ENCODE measurements at regions not wholly inside any gene's neighbourhood (a gene's known extent, or its start where the extent isn't known, plus 50 kb on each side); places are given as distances from the start of the nearest gene placed in this dataset.
"Not testable (repeated sequence)": the region's sequence is repeated elsewhere in the genome, so short reads cannot be mapped to it uniquely, and the experiment has no call there.

DNA sequence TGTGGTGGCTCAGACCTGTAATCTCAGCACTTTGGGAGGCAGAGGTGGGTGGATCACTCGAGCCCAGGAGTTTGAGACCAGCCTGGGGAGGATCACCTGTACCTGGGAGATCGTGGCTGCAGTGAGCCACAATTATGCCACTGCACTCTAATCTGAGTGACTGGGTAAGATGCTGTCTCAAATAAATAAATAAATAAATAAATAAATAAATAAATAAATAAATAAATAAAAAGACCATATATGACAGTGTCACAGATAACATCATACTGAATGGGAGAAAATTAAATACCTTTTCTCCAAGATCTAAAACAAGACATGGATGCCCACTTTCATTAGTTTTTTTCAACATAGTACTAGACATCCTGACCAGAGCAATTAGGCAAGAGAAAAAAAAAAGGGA, 182.8 kb downstream of the FAM47A start (continued):
- no peak for TF ChIP-seq ZNF8 (CRISPR knock-in tag; IDR thresholded peaks at IDR 0.05)

DNA sequence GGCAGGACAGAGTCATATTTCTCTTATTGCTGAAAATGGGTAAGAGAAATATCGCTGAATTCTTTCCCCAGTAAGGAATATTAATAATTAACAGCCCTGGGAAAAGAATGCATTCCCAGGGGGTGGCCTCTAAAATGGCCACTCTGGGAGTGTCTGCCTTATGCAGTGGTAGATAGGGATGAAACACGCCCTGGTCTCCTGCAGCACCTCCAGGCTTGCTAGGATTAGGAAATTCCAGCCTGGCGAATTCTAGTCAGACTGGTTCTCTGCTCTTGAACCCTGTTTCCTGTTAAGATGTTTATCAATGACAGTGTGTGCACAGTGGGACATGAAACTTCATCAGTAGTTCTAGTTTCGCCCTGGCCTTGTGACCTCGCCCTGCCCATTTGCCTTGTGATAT, 205.9 kb downstream of the FAM47A start:
- not testable (repeated sequence) for ATAC-seq

DNA sequence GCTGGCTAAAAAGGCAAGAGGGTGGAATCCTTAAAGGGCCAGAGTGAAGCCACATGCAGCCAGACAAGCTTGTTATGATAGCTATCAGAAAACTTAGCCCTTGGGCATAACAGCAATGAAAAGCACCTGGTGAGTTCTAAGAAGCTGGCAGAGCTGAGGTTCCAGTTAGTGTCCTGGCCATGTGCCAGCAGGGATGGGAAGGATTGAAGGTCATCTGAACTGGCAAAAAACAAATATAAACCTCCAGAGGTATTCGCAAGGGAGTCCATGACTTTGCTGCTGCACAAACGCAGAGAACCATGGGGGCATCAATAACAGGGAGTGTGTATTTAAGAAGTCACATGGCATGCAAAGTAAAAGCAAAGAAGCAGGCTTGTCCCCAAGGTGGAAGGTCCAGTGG, 208.9 kb downstream of the FAM47A start:
- ATAC-seq: no peak
- TF ChIP-seq ZFP3 (CRISPR knock-in tag; IDR thresholded peaks at IDR 0.05) (no peak), SNAI2 (CRISPR knock-in tag; IDR thresholded peaks at IDR 0.05) (no peak), ZFP30 (CRISPR knock-in tag; IDR thresholded peaks at IDR 0.05) (no peak), OSR1 (CRISPR knock-in tag; IDR thresholded peaks at IDR 0.05) (no peak), RARB (CRISPR knock-in tag; IDR thresholded peaks at IDR 0.05) (no peak), PPARA (CRISPR knock-in tag; IDR thresholded peaks at IDR 0.05; ENCODE audit: borderline replicate concordance) (no peak), ISL1 (CRISPR knock-in tag; IDR thresholded peaks at IDR 0.05) (no peak), ZNF565 (CRISPR knock-in tag; conservative IDR thresholded peaks at IDR 0.05; ENCODE audit: low read depth) (no peak), ZNF70 (CRISPR knock-in tag; IDR thresholded peaks at IDR 0.05) (no peak), BACH2 (CRISPR knock-in tag; IDR thresholded peaks at IDR 0.05; ENCODE audit: borderline replicate concordance) (no peak), TCF4 (CRISPR knock-in tag; IDR thresholded peaks at IDR 0.05; ENCODE audit: borderline replicate concordance) (no peak)
- TF ChIP-seq, protein P1, sequence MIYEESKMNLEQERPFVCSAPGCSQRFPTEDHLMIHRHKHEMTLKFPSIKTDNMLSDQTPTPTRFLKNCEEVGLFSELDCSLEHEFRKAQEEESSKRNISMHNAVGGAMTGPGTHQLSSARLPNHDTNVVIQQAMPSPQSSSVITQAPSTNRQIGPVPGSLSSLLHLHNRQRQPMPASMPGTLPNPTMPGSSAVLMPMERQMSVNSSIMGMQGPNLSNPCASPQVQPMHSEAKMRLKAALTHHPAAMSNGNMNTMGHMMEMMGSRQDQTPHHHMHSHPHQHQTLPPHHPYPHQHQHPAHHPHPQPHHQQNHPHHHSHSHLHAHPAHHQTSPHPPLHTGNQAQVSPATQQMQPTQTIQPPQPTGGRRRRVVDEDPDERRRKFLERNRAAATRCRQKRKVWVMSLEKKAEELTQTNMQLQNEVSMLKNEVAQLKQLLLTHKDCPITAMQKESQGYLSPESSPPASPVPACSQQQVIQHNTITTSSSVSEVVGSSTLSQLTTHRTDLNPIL (CRISPR knock-in tag; IDR thresholded peaks at IDR 0.05; ENCODE audit: low read depth): no peak
- TF ChIP-seq, protein P2, sequence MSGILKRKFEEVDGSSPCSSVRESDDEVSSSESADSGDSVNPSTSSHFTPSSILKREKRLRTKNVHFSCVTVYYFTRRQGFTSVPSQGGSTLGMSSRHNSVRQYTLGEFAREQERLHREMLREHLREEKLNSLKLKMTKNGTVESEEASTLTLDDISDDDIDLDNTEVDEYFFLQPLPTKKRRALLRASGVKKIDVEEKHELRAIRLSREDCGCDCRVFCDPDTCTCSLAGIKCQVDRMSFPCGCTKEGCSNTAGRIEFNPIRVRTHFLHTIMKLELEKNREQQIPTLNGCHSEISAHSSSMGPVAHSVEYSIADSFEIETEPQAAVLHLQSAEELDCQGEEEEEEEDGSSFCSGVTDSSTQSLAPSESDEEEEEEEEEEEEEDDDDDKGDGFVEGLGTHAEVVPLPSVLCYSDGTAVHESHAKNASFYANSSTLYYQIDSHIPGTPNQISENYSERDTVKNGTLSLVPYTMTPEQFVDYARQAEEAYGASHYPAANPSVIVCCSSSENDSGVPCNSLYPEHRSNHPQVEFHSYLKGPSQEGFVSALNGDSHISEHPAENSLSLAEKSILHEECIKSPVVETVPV (CRISPR knock-in tag; IDR thresholded peaks at IDR 0.05): no peak
- TF ChIP-seq, protein P3, sequence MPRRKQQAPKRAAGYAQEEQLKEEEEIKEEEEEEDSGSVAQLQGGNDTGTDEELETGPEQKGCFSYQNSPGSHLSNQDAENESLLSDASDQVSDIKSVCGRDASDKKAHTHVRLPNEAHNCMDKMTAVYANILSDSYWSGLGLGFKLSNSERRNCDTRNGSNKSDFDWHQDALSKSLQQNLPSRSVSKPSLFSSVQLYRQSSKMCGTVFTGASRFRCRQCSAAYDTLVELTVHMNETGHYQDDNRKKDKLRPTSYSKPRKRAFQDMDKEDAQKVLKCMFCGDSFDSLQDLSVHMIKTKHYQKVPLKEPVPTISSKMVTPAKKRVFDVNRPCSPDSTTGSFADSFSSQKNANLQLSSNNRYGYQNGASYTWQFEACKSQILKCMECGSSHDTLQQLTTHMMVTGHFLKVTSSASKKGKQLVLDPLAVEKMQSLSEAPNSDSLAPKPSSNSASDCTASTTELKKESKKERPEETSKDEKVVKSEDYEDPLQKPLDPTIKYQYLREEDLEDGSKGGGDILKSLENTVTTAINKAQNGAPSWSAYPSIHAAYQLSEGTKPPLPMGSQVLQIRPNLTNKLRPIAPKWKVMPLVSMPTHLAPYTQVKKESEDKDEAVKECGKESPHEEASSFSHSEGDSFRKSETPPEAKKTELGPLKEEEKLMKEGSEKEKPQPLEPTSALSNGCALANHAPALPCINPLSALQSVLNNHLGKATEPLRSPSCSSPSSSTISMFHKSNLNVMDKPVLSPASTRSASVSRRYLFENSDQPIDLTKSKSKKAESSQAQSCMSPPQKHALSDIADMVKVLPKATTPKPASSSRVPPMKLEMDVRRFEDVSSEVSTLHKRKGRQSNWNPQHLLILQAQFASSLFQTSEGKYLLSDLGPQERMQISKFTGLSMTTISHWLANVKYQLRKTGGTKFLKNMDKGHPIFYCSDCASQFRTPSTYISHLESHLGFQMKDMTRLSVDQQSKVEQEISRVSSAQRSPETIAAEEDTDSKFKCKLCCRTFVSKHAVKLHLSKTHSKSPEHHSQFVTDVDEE (CRISPR knock-in tag; IDR thresholded peaks at IDR 0.05): no peak

DNA sequence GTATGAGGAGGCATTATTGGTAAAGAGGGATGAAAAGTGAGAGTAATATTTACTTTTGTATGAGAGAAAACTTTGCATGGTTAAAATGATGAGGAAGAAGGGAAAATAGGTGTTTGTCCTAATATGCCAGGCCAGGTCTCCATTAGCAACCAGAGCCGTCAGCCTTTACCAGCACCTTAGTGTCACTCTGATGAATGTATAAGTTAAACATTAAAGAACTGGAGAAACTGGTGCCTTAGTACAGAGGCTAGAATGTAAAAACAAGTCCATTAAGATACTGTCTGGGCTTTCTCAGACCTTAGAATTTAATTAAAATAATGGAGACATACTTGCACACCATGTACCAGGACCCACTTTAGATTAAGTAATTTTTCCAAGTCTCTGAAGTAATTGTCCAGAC, 222.3 kb downstream of the FAM47A start:
- TF ChIP-seq ISL1 (CRISPR knock-in tag; IDR thresholded peaks at IDR 0.05) (no peak), GLIS3 (CRISPR knock-in tag; IDR thresholded peaks at IDR 0.05) (no peak), RARB (CRISPR knock-in tag; IDR thresholded peaks at IDR 0.05) (no peak), TOX (CRISPR knock-in tag; IDR thresholded peaks at IDR 0.05; ENCODE audit: borderline replicate concordance) (no peak), CSDC2 (CRISPR knock-in tag; IDR thresholded peaks at IDR 0.05) (no peak), ZFP3 (CRISPR knock-in tag; IDR thresholded peaks at IDR 0.05) (no peak)
- TF ChIP-seq, protein P2 (CRISPR knock-in tag; IDR thresholded peaks at IDR 0.05): no peak
- TF ChIP-seq, protein P3 (CRISPR knock-in tag; IDR thresholded peaks at IDR 0.05): no peak
- ATAC-seq: no peak
